ENCODE measurements at regions not wholly inside any gene's neighbourhood (a gene's known extent, or its start where the extent isn't known, plus 50 kb on each side); places are given as distances from the start of the nearest gene placed in this dataset.

GRCh38 chr18:29157057-29157780 lies 980.3 kb upstream of the CDH2 start:
- TF ChIP-seq CTCF (IDR thresholded peaks at IDR 0.05; ENCODE audit: low read depth, low read length, poor library complexity, severe bottlenecking), result no peak
- no peak for TF ChIP-seq EZH2phosphoT487 (IDR thresholded peaks at IDR 0.05; ENCODE audit: borderline replicate concordance, low read length)

Measured in DOHH2 (cell line).